HepG2 (cell line): ENCODE measurements at regions not wholly inside any gene's neighbourhood (a gene's known extent, or its start where the extent isn't known, plus 50 kb on each side); places are given as distances from the start of the nearest gene placed in this dataset.

Experiments used
- ATAC-seq: fragments of 200-7000 bp; cut with Tn5 transposase; 3 replicates; pipeline ENCODE4 v1.9.1; 2020; ENCODE audit warnings: mild to moderate bottlenecking, moderate library complexity
- BruUV-seq: library from RNA; stranded (reverse); fragments of 400-500 nt; replicated peaks from 2 replicates; lab custom pipeline; 2021; lab: Mats Ljungman, UMichigan
- CTCF ChIA-PET: fragments of 300-600 bp; formaldehyde crosslinking; extraction: SDS; loops from one replicate; lab custom pipeline; 2021; ENCODE audit warnings: low total read pairs, inconsistent platforms, low intra/inter-chr PET ratio; lab: Yijun Ruan, JAX
- POLR2A ChIA-PET: fragments of 350-600 bp; sonication (Branson Sonifier 250); formaldehyde crosslinking; loops from one replicate; lab custom pipeline; 2020; ENCODE audit warnings: antibody characterized with exemption, inconsistent platforms; lab: Yijun Ruan, JAX
- DNase-seq: peaks from one replicate; pipeline ENCODE4 v3.0.0-alpha.2; 2015; ENCODE audit warnings: low spot score
- FAIRE-seq: peaks from 3 replicates; lab custom pipeline; 2011; peaks lifted over from hg19 to GRCh38; lab: Jason Lieb, UNC
- H2AFZ ChIP-seq: one replicate; pipeline ENCODE4 v1.6.1; 2011; ENCODE audit warnings: low read length, inconsistent platforms
- H3K27ac ChIP-seq: fragments of 300-600 bp; 3 replicates; pipeline ENCODE4 v1.8.0; 2011; ENCODE audit warnings: mixed run types, mild to moderate bottlenecking, mixed read lengths, low read length, inconsistent platforms; ENCODE audit not compliant: insufficient read depth; ENCODE audit errors: extremely low read length
- H3K27me3 ChIP-seq, 2 experiments: fragments of 200-600 bp in 1 of 2; 2 replicates in 1 of 2; 3 replicates in 1 of 2; pipeline versions ENCODE4 v1.6.0 to v1.8.0; 2011; ENCODE audit warnings: low read length in 2 of 2, mild to moderate bottlenecking in 2 of 2, moderate library complexity in 2 of 2, inconsistent platforms in 1 of 2; ENCODE audit not compliant: insufficient read depth in 2 of 2, control insufficient read depth in 1 of 2
- H3K36me3 ChIP-seq, 2 experiments: fragments of 200-600 bp in 1 of 2; replicated peaks in 1 of 2; 2 replicates in 1 of 2; 3 replicates in 1 of 2; pipeline versions ENCODE4 v1.5.1 to v1.8.0; 2011; ENCODE audit warnings: low read length in 2 of 2, inconsistent platforms in 1 of 2; ENCODE audit not compliant: insufficient read depth in 2 of 2, control insufficient read depth in 1 of 2
- H3K4me1 ChIP-seq: 2 replicates; pipeline ENCODE4 v1.5.1; 2012; ENCODE audit warnings: low read length, inconsistent platforms; ENCODE audit not compliant: insufficient read depth
- H3K4me2 ChIP-seq: 2 replicates; pipeline ENCODE4 v1.6.0; 2011; ENCODE audit warnings: low read depth, low read length, inconsistent platforms
- H3K4me3 ChIP-seq, 3 experiments: fragments of 200-600 bp in 1 of 3; sonication (generic), shearing (Covaris generic) in 1 of 3; replicated peaks in 1 of 3; 2 replicates each; pipeline ENCODE4 v1.5.1; 2011 to 2016; ENCODE audit warnings: low read length in 3 of 3, inconsistent platforms in 2 of 3, low read depth in 2 of 3, mild to moderate bottlenecking in 2 of 3, control low read depth in 1 of 3, mixed read lengths in 1 of 3; ENCODE audit not compliant: insufficient read depth in 1 of 3
- H3K79me2 ChIP-seq: one replicate; pipeline ENCODE4 v1.6.1; 2011; ENCODE audit warnings: low read length, inconsistent platforms; ENCODE audit not compliant: insufficient read depth
- H3K9ac ChIP-seq: 2 replicates; pipeline ENCODE4 v1.6.0; 2011; ENCODE audit warnings: mild to moderate bottlenecking, low read depth, low read length, inconsistent platforms; ENCODE audit not compliant: insufficient read depth
- H3K9me3 ChIP-seq: 2 replicates; pipeline ENCODE4 v1.5.1; 2012; ENCODE audit warnings: mild to moderate bottlenecking, low read length
- H4K20me1 ChIP-seq: 2 replicates; pipeline ENCODE4 v1.6.0; 2011; ENCODE audit warnings: inconsistent platforms, mild to moderate bottlenecking, low read length, moderate library complexity; ENCODE audit not compliant: insufficient read depth
- BORCS8-MEF2B ChIP-seq: sonication (generic); formaldehyde crosslinking; IDR thresholded peaks from 2 replicates; pipeline ENCODE4 v1.8.0; 2022; ENCODE audit warnings: mild to moderate bottlenecking, missing genetic modification reagents
- CSRNP1 ChIP-seq: sonication (generic); formaldehyde crosslinking; IDR thresholded peaks from 2 replicates; pipeline ENCODE4 v1.8.1; 2023; ENCODE audit warnings: mild to moderate bottlenecking, missing genetic modification reagents
- ELF3 ChIP-seq: IDR thresholded peaks from 2 replicates; pipeline ENCODE4 v1.6.1; 2016; ENCODE audit warnings: missing genetic modification reagents, missing compliant biosample characterization
- FOSL2 ChIP-seq: sonication (generic); formaldehyde crosslinking; IDR thresholded peaks from 2 replicates; pipeline ENCODE4 v1.4.0; 2020; ENCODE audit warnings: missing genetic modification reagents
- KDM1A ChIP-seq: IDR thresholded peaks from 2 replicates; pipeline ENCODE4 v1.6.1; 2016; ENCODE audit warnings: missing compliant biosample characterization
- MBD4 ChIP-seq: IDR thresholded peaks from 2 replicates; pipeline ENCODE4 v1.6.1; 2012; ENCODE audit warnings: low read length, inconsistent platforms, borderline replicate concordance
- MLXIP ChIP-seq: sonication (generic); formaldehyde crosslinking; IDR thresholded peaks from 2 replicates; pipeline ENCODE4 v1.9.0; 2021; ENCODE audit warnings: missing genetic modification reagents, borderline replicate concordance
- POLR2AphosphoS5 ChIP-seq: IDR thresholded peaks from 2 replicates; pipeline ENCODE4 v1.6.1; 2012; ENCODE audit warnings: low read depth, low read length
- PRMT3 ChIP-seq: sonication (generic); formaldehyde crosslinking; IDR thresholded peaks from 2 replicates; pipeline ENCODE4 v1.8.1; 2022; ENCODE audit warnings: low read depth, mild to moderate bottlenecking, moderate library complexity, missing genetic modification reagents, borderline replicate concordance
- SMAD3 ChIP-seq: sonication (generic); formaldehyde crosslinking; IDR thresholded peaks from 2 replicates; pipeline ENCODE4 v1.4.0; 2020; ENCODE audit warnings: missing genetic modification reagents
- SUZ12 ChIP-seq: fragments of 150-350 bp; IDR thresholded peaks from 2 replicates; pipeline ENCODE4 v1.6.1; 2014; ENCODE audit warnings: low read depth, low read length
- TAF15 ChIP-seq: fragments of 200-400 bp; formaldehyde crosslinking; IDR thresholded peaks from one replicate; pipeline ENCODE4 v1.6.1; 2018; ENCODE audit warnings: mild to moderate bottlenecking, low read depth, low read length; ENCODE audit not compliant: poor library complexity, severe bottlenecking
- ZIK1 ChIP-seq: sonication (generic); formaldehyde crosslinking; IDR thresholded peaks from 2 replicates; pipeline ENCODE4 v1.5.0; 2020; ENCODE audit warnings: mild to moderate bottlenecking, low read depth, missing genetic modification reagents, borderline replicate concordance
- ZMYM2 ChIP-seq: sonication (generic); formaldehyde crosslinking; IDR thresholded peaks from 2 replicates; pipeline ENCODE4 v1.8.0; 2022; ENCODE audit warnings: mild to moderate bottlenecking, missing genetic modification reagents
- ZNF800 ChIP-seq: sonication (generic); formaldehyde crosslinking; IDR thresholded peaks from 2 replicates; pipeline ENCODE4 v1.4.0; 2020; ENCODE audit warnings: missing genetic modification reagents
- ZSCAN22 ChIP-seq: sonication (generic); formaldehyde crosslinking; IDR thresholded peaks from 2 replicates; pipeline ENCODE4 v1.4.0; 2020; ENCODE audit warnings: mild to moderate bottlenecking, missing genetic modification reagents
- WGBS: methylation state at CpG from one replicate; pipeline ENCODE4 v1.1.6; 2017; ENCODE audit warnings: low lambda C conversion rate; 5-methylcytosine and 5-hydroxymethylcytosine counted together
- in situ Hi-C: cut with HindIII; loops from 2 replicates; pipeline ENCODE4 v1.10.0; 2017; ENCODE audit warnings: low pct_unique_long_range_greater_than_20kb; ENCODE audit not compliant: extremely low pct_ligation_motif_present
- intact Hi-C: fragments of 100-400 bp; cut with micrococcal nuclease; formaldehyde crosslinking; loops from one replicate; pipeline ENCODE4 v1.10.0; 2022; ENCODE audit not compliant: unreplicated experiment

- BruUV-seq, result no TSS peak
- WGBS, result no CpG with 5 or more reads among the region's 8 CpGs
- POLR2A ChIA-PET, result no interaction called here
- no peak overlapping the region for H2AFZ ChIP-seq
- FAIRE-seq (no peak), ATAC-seq (no peak), DNase-seq (no peak)
- no peaks in the 10 kb centered on the region for H4K20me1 ChIP-seq
- TF ChIP-seq TAF15 (no peak), PRMT3 (CRISPR knock-in tag) (no peak), CSRNP1 (CRISPR knock-in tag) (no peak), ZNF800 (CRISPR knock-in tag) (no peak), MBD4 (no peak), BORCS8-MEF2B (CRISPR knock-in tag) (no peak), SUZ12 (no peak), POLR2AphosphoS5 (no peak), KDM1A (CRISPR knock-in tag) (no peak), ELF3 (CRISPR knock-in tag) (no peak), ZSCAN22 (CRISPR knock-in tag) (no peak), ZIK1 (CRISPR knock-in tag) (no peak), FOSL2 (CRISPR knock-in tag) (no peak), ZMYM2 (no peak), MLXIP (no peak), SMAD3 (CRISPR knock-in tag) (no peak)
- in situ Hi-C loops, result no loop called here
- H3K4me3 ChIP-seq, result no peak overlapping the region
- intact Hi-C loops, result no loop called here
- no peak overlapping the region for H3K27ac ChIP-seq
- peaks cover 5% of the 10 kb centered on the region; the same call in 1 of the 2 replicates for H3K9me3 ChIP-seq
- CTCF ChIA-PET, result no interaction called here
- no peaks in the 10 kb centered on the region for H3K4me1 ChIP-seq
- H3K9ac ChIP-seq, result no peak overlapping the region
- no peak overlapping the region for H3K4me2 ChIP-seq
- no peaks in the 10 kb centered on the region for H3K36me3 ChIP-seq
- no peaks in the 10 kb centered on the region for H3K79me2 ChIP-seq
- no peaks in the 10 kb centered on the region for H3K27me3 ChIP-seq
Measured at GRCh38 chrX:149074398-149074797, 430.7 kb downstream of the IDS start.
